HG02610 (cell line): ENCODE measurements at regions not wholly inside any gene's neighbourhood (a gene's known extent, or its start where the extent isn't known, plus 50 kb on each side); places are given as distances from the start of the nearest gene placed in this dataset.
"Not testable (repeated sequence)": the region's sequence is repeated elsewhere in the genome, so short reads cannot be mapped to it uniquely, and the experiment has no call there.

Source experiments
- ATAC-seq: cut with Tn5 transposase; IDR thresholded peaks from one replicate; pipeline ENCODE4 v1.9.1; 2021; ENCODE audit warnings: mild to moderate bottlenecking, moderate library complexity; ENCODE audit not compliant: unreplicated experiment

DNA sequence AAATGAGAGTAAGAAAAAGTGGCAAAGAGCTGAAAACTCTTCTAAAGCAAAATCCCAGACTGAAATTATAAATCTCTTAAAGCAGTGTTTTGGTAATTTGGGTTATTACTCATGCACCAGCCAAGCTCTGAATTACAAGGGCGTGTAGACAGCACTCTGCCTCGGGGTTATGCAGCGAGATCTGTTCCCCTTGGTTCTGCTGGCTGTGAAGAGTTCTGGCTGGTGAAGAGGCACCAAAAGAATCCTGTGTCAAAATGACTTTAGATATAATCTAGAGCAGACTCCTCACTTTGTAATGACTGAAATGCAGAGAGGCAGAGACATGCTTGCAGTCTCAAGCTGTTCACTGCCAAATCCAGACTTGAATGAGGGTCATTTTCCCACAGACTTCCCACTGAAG is 461.8 kb upstream of the CXADR start:
- ATAC-seq: no peak

DNA sequence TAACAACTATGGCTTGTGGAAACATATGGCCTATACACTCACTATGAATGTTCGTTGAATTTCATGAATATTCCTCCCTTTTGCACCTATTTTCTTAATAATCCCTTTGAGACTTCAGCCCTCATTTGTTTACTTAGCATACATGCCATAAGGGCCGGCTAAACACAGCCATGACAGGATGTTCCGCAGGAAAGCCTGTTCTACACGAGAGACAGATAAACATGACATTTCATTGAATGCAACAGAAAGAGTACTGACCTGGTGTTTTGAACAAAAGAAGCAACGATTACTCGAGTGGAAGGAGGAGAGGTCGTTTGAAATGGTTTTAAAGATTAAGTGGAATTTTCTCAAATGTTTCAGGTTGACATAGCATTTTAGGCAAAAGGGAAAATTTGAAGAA is 459.5 kb upstream of the CXADR start:
- ATAC-seq: no peak

DNA sequence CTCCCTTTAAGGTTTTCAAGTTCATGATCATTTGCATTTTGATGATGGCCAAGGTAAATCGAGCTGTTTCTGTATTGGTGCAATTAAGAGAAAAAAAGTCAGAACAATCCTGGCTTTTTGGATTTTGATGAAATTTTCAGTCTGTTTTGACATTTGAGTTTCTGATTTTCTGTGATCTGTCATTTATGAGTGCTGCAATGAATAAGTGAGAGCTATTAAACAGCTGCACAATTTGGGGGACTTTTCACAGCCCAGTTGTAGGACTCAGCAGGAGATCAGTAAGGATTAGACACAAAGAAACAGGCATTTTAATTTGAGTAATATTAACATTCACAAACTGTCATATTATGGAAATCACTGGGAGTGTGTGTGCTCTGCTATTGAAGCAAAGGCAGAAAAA is 452.9 kb upstream of the CXADR start:
- no peak for ATAC-seq

DNA sequence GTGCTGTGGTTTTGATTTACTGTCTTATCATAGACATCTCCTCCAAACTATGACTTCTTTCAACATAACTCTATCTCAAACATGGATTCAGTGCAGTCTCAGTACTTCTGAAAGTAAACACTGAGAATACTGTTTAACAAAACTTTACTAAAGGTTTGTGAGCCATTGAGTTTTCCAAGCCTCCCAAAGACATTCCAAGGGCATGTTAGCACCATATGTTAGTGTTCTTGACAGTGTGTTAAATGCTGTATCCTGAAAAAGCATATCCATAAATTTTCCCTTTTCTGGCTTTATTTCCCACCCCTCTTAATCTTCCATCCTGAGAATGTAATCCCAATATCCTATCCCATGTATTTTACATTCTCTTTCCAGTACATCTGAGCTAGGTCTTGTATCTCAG is 446.8 kb upstream of the CXADR start:
- ATAC-seq: no peak

DNA sequence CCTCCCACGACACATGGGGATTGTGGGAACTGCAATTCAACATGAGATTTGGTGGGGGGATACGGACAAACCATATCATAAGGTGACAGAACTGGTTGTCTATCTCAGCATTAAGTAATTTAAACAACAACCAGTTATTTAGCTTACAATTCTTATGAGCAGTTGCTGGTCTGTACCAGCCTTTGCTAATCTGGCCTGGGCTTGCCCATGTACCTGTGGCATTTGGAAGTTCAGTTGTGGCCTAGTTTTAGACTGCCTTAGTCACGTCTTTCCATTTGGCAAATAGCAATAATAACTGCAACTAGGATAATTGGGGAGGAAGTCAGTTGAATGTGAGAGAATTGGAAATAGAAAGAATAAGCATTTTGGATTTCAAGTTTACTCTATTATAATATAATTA is 441.8 kb upstream of the CXADR start:
- no peak for ATAC-seq

DNA sequence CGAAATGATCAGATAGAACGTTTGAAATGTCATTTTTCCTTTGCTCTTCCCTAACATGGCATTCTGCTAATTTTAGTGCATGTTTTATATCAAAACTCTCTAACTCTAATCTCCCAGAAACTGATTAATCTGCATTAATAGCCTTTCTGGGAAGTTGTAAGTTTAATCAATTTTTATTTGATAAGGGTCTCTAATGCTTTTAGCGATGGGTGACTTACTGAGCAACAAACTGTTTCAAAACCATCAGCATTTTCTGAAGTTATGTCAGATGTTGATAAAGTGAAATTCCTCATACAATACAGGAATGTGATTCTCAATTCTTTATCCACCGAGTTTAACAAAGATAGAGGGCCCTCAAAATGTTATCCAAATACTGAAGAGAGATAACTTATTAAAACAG is 431.6 kb upstream of the CXADR start:
- no peak for ATAC-seq

DNA sequence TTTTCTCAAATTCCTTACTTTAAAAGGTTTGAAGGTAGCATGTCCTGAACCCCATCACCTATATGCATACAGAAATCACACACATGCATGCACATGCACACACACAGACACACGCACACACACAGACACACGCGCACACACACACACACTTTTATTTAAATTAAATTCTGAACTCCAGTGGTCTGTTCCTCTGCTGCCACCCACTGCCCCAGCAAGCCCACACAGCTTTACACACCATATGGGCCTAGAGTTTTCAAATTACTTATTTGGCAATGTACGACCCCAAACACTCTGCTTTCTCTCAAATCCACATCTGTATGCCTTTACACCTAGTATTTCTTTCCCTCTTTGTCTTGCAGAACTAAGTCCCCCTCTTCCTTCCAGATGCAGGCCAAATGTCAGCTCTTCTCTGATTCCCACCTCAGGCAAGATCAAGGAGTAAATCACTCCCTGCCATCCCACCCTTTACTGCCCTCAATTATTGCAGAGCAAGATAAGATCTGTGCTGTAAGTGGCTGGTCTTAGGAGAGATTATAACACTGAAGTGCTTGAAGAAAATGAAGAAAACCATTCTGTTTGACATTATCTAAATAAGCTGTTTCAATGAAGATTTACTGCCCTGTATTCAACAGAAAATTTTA is 429.9 kb upstream of the CXADR start:
- ATAC-seq: no peak

DNA sequence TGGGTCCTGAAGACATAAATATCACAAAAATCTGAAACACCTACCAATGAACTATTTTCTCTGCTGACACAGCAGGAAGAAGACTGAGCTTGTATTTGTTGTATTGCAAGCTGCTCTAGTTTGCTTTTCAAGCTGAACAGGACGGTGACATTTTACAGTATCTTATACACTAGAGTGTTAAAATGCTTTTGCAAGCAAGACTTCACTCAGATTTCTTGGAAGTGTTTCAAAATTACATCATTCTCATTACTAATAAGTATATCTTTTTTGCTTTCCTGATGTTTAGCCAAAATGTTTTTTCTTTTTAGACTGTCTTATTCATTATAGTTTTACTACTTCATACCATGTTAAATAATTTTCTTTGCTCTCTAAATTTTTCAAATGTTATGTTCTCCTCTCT is 427.1 kb upstream of the CXADR start:
- ATAC-seq: no peak

DNA sequence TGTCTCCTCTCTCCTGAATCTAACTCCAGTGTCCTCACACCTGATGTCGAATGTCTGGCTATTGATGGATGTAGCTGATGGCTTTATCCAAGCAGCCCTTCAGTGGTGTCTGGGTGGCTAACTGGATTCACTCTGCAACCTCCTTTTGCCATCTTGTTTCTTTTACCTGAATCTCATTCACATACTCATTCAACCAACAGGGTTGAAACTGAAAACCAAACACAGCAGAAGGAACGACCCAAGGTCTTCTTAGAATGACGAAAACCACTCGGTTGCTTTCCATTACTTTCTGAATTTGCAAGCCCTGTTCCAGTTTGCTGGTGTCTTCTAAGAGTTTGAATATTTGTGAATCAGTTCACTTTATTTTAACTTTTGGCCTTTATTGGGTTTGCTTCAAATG is 424.3 kb upstream of the CXADR start:
- no peak for ATAC-seq

DNA sequence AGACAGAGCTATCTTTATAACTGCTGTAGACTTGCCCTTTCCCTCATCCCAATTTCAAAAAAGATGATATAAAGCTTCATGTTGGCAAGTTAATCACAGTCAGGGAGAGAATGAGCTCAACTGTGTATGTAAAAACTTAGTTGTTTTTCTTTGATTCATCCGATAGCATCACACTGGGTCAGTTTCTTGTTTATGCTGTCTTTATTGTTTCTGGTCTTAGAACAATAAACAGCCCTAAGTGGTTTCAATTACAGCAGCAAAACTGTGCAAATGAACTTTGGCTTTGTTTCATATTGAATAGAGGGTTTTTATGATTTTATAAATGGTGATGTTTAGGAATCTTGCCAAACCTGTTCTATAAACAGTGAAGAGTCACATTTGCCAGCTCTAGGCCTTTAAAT is 423.8 kb upstream of the CXADR start:
- ATAC-seq: no peak

DNA sequence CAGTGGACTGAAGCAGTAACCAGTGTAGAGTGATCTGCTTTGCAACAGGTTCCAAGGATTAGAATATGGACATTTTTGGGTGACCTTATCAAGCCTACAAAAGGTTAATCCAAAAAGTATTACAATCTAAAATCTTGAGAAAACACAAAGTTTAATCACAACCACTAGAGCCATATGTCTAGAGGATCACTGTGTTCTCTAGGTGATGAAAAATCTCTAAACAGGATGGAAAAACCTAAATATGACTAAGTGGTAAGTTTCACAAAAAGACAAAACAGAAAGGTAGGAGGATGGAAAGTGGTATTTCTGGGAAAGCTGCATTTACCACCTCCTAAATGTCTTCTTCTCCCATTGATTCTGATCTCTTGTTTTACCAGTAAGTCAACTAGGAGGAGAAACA is 411.1 kb upstream of the CXADR start:
- ATAC-seq: no peak

DNA sequence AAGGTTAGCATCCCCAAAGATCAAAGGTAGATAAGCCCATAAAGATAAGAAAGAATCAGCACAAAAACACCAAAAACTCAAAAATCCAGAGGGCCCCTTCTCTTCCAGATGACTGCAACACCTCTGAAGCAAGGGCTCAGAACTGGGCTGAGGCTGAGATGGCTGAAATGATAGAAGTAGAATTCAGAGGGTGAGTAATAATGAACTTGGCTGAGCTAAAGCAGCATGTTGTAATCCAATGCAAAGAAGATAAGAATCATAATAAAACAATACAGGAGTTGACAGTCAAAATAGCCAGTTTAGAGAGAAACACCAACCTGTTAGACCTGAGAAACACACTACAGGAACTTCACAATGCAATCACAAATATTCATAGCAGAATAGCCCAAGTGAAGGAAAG is 406.9 kb upstream of the CXADR start:
- no peak for ATAC-seq

DNA sequence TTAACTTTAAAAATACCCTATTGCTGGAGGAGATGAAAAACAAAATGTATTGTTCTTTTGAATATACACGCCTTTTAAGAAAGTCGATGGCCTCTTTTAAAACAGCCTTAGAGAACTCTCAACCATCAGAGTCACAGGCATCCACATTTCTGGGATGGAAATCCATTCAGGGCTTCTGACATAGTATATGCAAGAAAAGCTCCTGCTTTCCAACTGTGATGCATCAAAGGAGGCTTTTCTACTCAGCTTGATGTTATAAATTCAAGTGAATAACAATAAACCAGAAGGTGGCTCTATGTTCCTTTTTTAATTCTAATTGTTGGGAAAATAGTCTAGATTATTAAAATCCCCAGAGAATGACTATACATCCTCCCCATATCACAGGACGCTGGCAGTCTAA is 398.8 kb upstream of the CXADR start:
- ATAC-seq: no peak

DNA sequence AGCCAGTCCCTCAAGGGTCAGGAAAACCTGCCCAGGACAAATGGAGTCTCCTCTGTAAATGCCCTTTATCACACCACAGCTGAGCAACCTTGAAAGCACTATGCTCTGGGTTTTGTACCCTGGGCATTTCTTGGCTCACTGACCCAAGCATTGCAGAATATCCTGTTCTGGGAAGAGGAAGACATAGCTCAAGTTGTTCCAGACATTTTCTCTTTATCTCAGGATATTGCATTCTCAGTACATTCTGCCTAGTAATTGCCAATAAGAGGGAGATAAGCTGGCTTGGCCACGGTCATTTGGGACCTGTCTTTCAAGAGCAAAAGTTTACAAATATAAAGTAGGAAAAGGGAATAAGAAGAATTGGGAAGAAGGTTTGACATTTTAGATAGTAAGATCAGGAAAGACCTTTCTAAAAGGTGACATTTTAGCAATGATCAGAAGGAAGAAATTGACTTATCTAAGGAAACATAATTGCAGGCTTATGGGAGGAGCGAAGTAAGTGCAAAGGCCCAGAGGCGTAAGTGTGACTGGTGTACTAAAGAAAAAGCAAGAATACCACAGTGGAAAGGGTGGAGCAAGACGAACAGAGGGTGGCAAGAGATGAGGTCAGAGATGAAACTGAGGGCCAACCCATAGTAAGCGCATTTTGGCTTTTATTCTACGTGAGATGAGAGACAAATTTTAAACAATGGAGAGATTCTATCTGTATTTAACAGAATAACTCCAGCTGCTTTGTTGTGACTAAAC is 394.0 kb upstream of the CXADR start:
- ATAC-seq: no peak

DNA sequence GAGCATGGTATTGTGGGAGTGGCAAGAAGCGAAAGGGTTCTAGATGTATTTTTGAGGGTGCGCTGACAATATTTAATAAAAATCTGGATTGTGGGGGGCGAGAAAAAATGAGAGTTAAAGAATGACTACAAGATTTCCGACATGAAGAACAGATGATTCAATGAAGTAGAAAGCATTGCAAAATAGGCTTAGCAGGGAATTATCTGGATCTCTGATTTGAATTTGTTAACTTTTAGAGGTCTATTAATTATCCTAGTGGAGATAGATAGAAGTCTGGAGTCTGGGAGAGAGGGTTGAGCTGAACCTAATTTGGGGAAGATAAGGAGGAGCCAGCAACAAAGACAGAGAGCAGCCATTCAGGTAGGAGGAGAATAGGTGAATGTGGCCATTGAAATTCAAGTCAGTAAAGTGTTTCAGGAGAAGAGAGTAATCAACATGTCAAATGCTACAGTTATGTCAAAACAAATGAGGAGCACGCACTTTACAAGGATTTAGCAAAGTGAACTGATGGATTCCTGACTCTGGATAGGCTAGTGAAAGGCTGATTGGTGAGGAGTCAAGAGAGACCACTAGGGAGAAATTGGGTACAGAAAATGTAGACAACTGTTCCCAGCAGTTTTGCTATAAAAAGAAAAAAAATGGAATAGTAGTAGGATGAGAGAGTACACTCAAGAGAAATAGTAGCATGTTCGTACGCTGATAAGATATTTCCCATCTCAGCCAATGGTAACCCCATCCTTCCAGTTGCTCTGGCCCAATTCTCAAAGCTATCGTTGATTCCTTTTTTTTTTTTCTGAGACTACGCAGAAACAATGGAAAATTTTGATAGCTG is 393.2 kb upstream of the CXADR start:
- no peak for ATAC-seq

DNA sequence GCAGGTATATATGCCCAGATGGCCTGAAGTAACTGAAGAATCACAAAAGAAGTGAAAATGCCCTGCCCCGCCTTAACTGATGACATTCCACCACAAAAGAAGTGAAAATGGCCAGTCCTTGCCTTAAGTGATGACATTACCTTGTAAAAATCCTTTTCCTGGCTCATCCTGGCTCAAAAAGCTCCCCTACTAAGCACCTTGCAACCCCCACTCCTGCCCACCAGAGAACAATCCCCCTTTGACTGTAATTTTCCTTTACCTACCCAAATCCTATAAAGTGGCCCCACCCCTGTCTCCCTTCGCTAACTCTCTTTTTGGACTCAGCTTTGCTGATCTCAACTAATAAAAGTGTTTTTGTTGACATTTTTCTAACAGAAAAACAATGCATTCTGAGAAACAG is 385.4 kb upstream of the CXADR start:
- ATAC-seq: not testable (repeated sequence)

DNA sequence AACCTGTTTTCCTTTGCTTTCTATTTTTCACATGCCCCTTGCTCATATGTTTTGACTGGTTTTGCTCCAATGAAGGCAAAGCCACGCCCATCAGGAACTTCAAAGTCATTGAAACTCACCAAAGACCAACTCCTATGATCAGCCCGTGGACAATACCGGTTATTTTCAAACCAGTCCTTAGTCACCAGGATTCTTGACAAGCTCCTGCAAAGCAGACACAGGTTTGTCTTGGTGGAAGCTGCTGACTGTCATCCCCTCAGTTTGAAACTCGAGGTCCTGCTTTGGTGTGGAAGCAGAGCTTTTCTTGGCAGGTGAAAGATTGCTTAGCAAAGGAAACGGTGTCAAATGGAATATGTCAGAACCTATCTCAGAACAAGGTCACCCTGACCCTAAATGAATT is 384.7 kb upstream of the CXADR start:
- no peak for ATAC-seq

DNA sequence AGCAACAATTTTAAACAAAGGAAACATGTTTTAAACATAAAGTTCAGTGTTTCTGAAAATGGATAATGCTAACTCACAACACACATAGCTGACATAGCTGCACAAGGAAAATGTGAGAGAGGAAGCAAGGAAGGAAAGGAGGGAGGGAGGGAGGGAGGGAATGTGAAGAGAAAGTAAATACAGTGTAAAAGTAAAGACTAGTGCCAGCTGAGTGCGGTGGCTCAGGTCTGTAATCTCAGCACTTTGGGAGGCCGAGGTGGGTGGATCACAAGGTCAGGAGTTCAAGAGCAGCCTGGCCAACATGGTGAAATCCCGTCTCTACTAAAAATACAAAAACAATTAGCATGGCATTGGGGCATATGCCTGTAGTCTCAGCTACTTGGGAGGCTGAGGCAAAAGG is 373.7 kb upstream of the CXADR start:
- not testable (repeated sequence) for ATAC-seq

DNA sequence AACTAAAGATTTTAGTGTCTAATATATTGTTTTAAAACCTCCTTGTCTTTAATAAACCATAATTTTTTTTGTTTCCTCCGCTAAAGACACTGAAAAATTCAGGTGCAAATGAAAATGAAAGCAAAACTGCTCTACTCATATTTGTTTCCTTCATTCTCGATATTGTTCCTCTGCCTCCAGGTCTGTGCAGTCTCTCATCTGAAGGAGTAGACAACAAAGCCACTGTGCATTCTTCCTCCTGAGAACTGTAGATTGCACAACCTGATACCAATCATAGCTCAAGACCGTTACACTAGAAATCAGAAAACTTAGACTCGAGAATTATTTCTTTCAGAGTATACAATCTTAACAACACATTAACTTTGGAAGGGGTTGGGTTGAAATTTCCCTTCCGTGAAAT is 373.1 kb upstream of the CXADR start:
- no peak for ATAC-seq

DNA sequence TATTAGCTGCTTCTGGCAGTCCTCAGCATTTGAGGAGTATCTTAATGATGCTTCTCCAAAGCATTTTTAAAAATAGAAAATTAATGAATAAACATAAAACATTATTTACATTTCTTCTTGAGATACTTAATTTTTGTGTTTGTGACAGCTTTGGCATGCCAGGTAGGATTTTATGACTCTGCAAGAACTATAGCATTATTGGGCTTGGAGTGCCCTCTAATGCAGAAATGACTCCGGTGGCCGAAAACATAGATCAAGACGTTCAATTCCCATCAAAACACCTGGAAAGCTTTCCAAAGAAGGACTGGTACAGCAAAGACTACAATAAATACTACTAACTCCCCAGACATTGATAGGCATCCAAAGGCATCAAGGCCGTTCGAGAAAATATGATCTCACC is 366.4 kb upstream of the CXADR start:
- no peak for ATAC-seq

DNA sequence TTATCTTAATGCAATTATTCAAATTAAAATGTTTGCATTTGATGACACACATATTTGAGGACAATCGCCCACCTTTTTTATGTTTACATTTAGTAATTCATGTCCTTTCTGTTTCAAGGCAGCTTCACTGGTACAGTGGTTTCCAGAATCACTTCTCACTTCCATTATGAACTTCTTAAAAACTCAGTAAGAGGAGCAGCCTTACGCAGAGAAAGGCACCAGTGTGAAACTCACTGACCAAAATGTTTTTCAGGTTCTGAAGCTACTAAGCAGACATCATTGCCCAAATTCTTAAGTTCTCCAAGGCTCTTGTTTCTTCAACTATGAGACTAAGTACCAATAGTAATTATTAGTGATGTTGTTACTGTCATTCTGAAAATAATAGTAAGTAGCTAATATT is 353.1 kb upstream of the CXADR start:
- ATAC-seq: no peak

DNA sequence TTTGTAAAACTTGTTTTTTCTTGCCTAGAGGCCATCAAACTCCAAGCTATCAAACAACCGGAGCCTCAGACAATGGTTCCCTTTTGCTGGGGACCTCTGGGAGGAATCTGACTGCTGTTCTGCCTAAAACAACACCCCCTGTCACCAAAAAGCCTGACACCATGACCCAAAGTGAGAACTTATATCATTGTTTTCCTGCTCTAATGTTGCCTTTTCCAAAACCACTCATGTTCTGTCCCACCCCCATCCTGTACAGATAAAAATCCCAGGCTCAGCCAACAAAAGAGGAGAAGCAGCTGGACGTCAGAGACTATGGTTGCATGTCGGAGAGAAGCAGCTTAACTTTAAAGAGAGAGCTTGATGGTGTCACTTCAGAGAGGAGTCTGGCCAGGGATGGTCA is 327.2 kb upstream of the CXADR start:
- ATAC-seq: no peak
